Mesothelial cell of epicardium (in vitro differentiated cells): ENCODE measurements at regions not wholly inside any gene's neighbourhood (a gene's known extent, or its start where the extent isn't known, plus 50 kb on each side); places are given as distances from the start of the nearest gene placed in this dataset.
"Not testable (repeated sequence)": the region's sequence is repeated elsewhere in the genome, so short reads cannot be mapped to it uniquely, and the experiment has no call there.

Experiments
- DNase-seq, 2 experiments: peaks; one replicate each; pipeline ENCODE4 v3.0.0; 2021; ENCODE audit warnings: low spot score in 2 of 2; ENCODE audit not compliant: unreplicated experiment in 2 of 2
- H3K27ac Mint-ChIP-seq: 2 replicates; pipeline ENCODE4 v1.8.0; 2021; ENCODE audit warnings: mixed read lengths
- H3K27me3 Mint-ChIP-seq: 2 replicates; pipeline ENCODE4 v1.8.0; 2021; ENCODE audit warnings: low read depth, mixed read lengths
- H3K36me3 Mint-ChIP-seq: 2 replicates; pipeline ENCODE4 v1.8.0; 2021; ENCODE audit warnings: mixed read lengths
- H3K4me1 Mint-ChIP-seq: 2 replicates; pipeline ENCODE4 v1.8.0; 2021; ENCODE audit warnings: mixed read lengths
- H3K4me3 Mint-ChIP-seq: 2 replicates; pipeline ENCODE4 v1.8.0; 2021; ENCODE audit warnings: mild to moderate bottlenecking, moderate library complexity, mixed read lengths
- H3K9me3 Mint-ChIP-seq: 2 replicates; pipeline ENCODE4 v1.8.0; 2021; ENCODE audit warnings: mixed read lengths
- CTCF ChIP-seq: fragments of 200-600 bp; sonication (generic); IDR thresholded peaks from one replicate; pipeline ENCODE4 v1.5.0; 2021; ENCODE audit warnings: antibody characterized with exemption; ENCODE audit not compliant: unreplicated experiment

- DNase-seq = no peak
- Mint-ChIP-seq H3K4me3 (no peak overlapping the region), H3K27me3 (no peaks in the 10 kb centered on the region), H3K36me3 (no peaks in the 10 kb centered on the region), H3K4me1 (peaks cover 2% of the 10 kb centered on the region), H3K9me3 (no peaks in the 10 kb centered on the region), H3K27ac (no peak overlapping the region)
- no peak for TF ChIP-seq CTCF
Measured at GRCh38 chr21:15667010-15667409, 62.8 kb upstream of the USP25 start.

- Mint-ChIP-seq H3K27me3 (no peaks in the 10 kb centered on the region), H3K4me3 (no peak overlapping the region), H3K4me1 (no peaks in the 10 kb centered on the region), H3K9me3 (no peaks in the 10 kb centered on the region), H3K27ac (no peak overlapping the region), H3K36me3 (no peaks in the 10 kb centered on the region)
- DNase-seq = no peak
- TF ChIP-seq CTCF = no peak
Measured at GRCh38 chr21:15667819-15668218, 62.0 kb upstream of the USP25 start.

- no peaks in the 10 kb centered on the region for H3K4me1 Mint-ChIP-seq
- DNase-seq = no peak
- H3K27ac Mint-ChIP-seq = no peak overlapping the region
- no peaks in the 10 kb centered on the region for H3K36me3 Mint-ChIP-seq
- H3K27me3 Mint-ChIP-seq = no peaks in the 10 kb centered on the region
- TF ChIP-seq CTCF = no peak
- H3K9me3 Mint-ChIP-seq = no peaks in the 10 kb centered on the region
- H3K4me3 Mint-ChIP-seq = no peak overlapping the region
Measured at GRCh38 chr21:15669247-15669646, 60.5 kb upstream of the USP25 start.

- Mint-ChIP-seq H3K36me3 (no peaks in the 10 kb centered on the region), H3K9me3 (no peaks in the 10 kb centered on the region), H3K4me1 (no peaks in the 10 kb centered on the region), H3K4me3 (no peak overlapping the region), H3K27ac (no peak overlapping the region), H3K27me3 (no peaks in the 10 kb centered on the region)
- no peak for TF ChIP-seq CTCF
- DNase-seq = no peak
Measured at GRCh38 chr21:15671188-15671587, 58.6 kb upstream of the USP25 start.

GRCh38 chr21:15672578-15672977 is 57.2 kb upstream of the USP25 start:
- DNase-seq, H3K27ac Mint-ChIP-seq: not testable (repeated sequence)

GRCh38 chr21:15676935-15677334 is 52.8 kb upstream of the USP25 start:
- no peaks in the 10 kb centered on the region for H3K4me1 Mint-ChIP-seq
- H3K9me3 Mint-ChIP-seq = peaks cover 11% of the 10 kb centered on the region
- no peaks in the 10 kb centered on the region for H3K36me3 Mint-ChIP-seq
- no peak for TF ChIP-seq CTCF
- H3K27ac Mint-ChIP-seq = no peak overlapping the region
- H3K4me3 Mint-ChIP-seq = no peak overlapping the region
- no peaks in the 10 kb centered on the region for H3K27me3 Mint-ChIP-seq
- no peak for DNase-seq

More at GRCh38 chr21:15672578-15672977, 57.2 kb upstream of the USP25 start:
- peaks cover 11% of the 10 kb centered on the region for H3K9me3 Mint-ChIP-seq
- not testable (repeated sequence) for H3K36me3 Mint-ChIP-seq, H3K4me1 Mint-ChIP-seq, H3K27me3 Mint-ChIP-seq, H3K4me3 Mint-ChIP-seq
